Activated naive CD8-positive, alpha-beta T cell (primary cell): ENCODE measurements at regions not wholly inside any gene's neighbourhood (a gene's known extent, or its start where the extent isn't known, plus 50 kb on each side); places are given as distances from the start of the nearest gene placed in this dataset.

ENCODE experiments used
- H3K27ac Mint-ChIP-seq: one replicate; pipeline ENCODE4 v1.8.0; 2021; ENCODE audit warnings: mixed read lengths
- H3K27me3 Mint-ChIP-seq: one replicate; pipeline ENCODE4 v1.8.0; 2021; ENCODE audit warnings: mixed read lengths
- H3K36me3 Mint-ChIP-seq: one replicate; pipeline ENCODE4 v1.8.0; 2021; ENCODE audit warnings: mixed read lengths
- H3K4me1 Mint-ChIP-seq: one replicate; pipeline ENCODE4 v1.8.0; 2021; ENCODE audit warnings: low read depth, mixed read lengths
- H3K4me3 Mint-ChIP-seq: one replicate; pipeline ENCODE4 v1.8.0; 2021; ENCODE audit warnings: mild to moderate bottlenecking, mixed read lengths
- H3K9me3 Mint-ChIP-seq: one replicate; pipeline ENCODE4 v1.8.0; 2021; ENCODE audit warnings: low read depth, mixed read lengths

- H3K36me3 Mint-ChIP-seq, result peaks cover 3% of the 10 kb centered on the region
- no peak overlapping the region for H3K4me3 Mint-ChIP-seq
- no peaks in the 10 kb centered on the region for H3K4me1 Mint-ChIP-seq
- H3K9me3 Mint-ChIP-seq, result peaks cover 23% of the 10 kb centered on the region
- peaks cover 11% of the 10 kb centered on the region for H3K27me3 Mint-ChIP-seq
- no peak overlapping the region for H3K27ac Mint-ChIP-seq
Measured at GRCh38 chr2:120667981-120668380, 67.7 kb upstream of the GLI2 start.

DNA sequence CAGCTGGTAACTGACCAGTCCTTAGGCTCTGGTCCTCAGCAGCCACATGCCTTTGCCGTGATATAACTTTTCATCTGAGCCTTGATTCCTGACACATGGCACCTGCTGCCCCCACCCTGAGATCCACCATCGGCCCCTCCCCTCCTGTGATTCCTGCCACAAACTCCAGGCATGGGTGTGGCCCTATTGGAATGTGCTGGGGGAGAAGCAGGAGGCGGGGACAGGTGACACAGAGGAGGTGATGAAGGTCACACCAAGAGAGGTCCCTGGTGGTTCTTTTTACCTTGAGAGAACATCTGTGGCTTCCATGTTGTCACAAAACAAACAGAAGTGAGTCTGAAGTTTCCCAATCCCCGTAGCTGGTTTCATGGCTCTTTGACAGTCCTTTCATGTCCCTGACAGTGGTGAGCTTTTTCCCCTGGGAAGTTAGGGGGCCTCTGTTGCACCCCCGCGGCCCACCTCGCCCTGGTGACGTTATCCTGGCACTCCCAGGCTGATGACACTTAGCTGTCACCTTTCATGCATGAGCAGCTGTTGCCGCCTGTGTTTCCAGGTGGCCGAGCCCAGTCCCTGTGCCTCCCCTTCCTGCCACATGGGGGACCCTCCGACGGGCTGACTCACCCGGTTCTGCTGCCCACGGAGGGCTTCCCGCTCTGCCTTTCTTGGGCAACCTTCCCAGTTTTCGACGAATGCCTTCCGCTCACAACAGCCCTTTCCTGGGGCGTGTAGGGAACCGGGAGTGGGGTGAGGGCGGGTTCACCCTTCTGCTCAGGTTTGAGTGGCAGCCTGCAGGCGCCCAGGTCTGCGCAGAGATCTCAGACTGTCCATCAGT is 66.3 kb upstream of the GLI2 start:
- H3K9me3 Mint-ChIP-seq, result peaks cover 23% of the 10 kb centered on the region

DNA sequence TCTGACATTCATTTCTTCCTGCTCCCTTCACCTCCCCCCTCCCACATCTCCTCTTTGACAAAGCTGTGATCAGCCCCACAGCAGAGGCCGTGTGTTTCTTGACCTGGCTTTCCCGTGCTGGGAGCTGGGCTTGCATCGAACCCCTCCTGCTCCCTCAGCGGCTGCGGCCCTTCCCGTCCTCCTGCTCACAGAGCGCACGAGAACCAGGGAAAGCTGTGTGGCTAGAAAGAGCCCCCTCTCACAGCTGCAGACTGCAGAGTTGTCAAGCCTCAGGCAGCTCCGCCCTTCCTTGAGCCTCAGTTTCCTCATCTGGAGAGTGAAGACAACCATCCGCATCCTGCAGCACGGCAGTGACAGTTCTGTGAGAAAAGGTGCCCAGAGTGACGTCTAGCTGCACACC is 65.7 kb upstream of the GLI2 start:
- no peaks in the 10 kb centered on the region for H3K4me1 Mint-ChIP-seq
- H3K9me3 Mint-ChIP-seq, result peaks cover 16% of the 10 kb centered on the region
- H3K27ac Mint-ChIP-seq, result no peak overlapping the region
- peaks cover 13% of the 10 kb centered on the region for H3K27me3 Mint-ChIP-seq
- H3K4me3 Mint-ChIP-seq, result no peak overlapping the region
- H3K36me3 Mint-ChIP-seq, result peaks cover 3% of the 10 kb centered on the region

More for the DNA sequence above, 66.3 kb upstream of the GLI2 start:
- peaks cover 11% of the 10 kb centered on the region for H3K27me3 Mint-ChIP-seq
- H3K36me3 Mint-ChIP-seq, result peaks cover 3% of the 10 kb centered on the region
- no peak overlapping the region for H3K27ac Mint-ChIP-seq
- H3K4me1 Mint-ChIP-seq, result no peaks in the 10 kb centered on the region
- no peak overlapping the region for H3K4me3 Mint-ChIP-seq

DNA sequence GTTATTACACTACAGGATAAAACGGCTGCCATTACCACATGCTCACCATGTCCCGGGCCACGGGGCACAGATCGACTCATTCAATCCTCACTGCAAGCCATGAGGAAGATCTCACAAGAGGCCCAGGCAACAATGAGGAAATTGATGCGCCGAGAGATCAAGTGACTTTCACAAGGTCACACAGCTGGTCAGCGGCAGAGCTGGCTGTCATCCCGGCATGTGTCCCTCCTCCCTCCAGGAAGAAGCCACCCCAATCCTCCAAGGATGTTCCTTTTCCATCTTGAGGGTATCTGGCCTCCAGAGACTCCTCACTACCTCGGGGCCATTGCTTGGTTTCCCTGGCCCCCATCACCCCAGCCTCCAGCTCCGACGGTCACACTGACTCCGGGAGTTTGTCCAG is 65.3 kb upstream of the GLI2 start:
- Mint-ChIP-seq H3K4me1 (no peaks in the 10 kb centered on the region), H3K36me3 (peaks cover 3% of the 10 kb centered on the region), H3K27me3 (peaks cover 13% of the 10 kb centered on the region), H3K9me3 (peaks cover 15% of the 10 kb centered on the region), H3K27ac (no peak overlapping the region), H3K4me3 (no peak overlapping the region)

- H3K27me3 Mint-ChIP-seq, result peaks cover 15% of the 10 kb centered on the region
- no peaks in the 10 kb centered on the region for H3K4me1 Mint-ChIP-seq
- H3K36me3 Mint-ChIP-seq, result peaks cover 3% of the 10 kb centered on the region
- peaks cover 10% of the 10 kb centered on the region for H3K9me3 Mint-ChIP-seq
- no peak overlapping the region for H3K4me3 Mint-ChIP-seq
- H3K27ac Mint-ChIP-seq, result no peak overlapping the region
Measured at GRCh38 chr2:120670771-120671480, 64.7 kb upstream of the GLI2 start.

DNA sequence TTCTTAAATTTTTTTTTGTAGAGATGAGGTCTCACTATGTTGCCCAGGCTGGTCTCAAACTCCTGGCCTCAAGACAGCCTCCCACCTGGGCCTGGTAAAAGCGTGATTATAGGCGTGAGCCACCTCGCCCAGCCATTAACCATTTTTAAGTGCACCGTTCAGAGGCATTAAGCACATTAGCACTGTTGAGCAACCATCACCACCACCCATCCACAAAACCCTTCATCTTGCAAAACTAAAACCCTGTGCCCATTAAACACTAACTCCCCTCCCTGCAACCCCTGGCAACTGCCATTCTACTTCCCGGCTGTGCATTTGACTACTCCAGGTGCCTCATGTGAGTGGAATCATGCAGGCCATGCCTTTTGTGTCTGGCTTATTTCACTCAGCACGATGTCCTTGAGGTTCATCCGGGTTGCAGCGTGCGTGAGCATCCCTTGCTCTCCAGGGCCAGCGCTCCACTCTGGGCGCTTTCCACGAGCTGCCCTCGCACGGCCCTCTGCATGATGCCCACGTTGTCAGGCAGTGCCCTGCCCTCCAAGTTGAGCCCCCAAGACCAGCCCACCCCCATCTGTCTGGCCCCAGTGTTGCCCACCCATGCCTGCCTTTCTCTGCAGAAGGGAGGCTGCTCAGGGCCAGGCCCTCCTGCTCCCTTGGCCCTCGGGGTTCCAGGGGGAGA is 63.0 kb upstream of the GLI2 start:
- H3K9me3 Mint-ChIP-seq, result no peaks in the 10 kb centered on the region
- H3K4me3 Mint-ChIP-seq, result no peak overlapping the region
- peaks cover 15% of the 10 kb centered on the region for H3K27me3 Mint-ChIP-seq
- no peaks in the 10 kb centered on the region for H3K4me1 Mint-ChIP-seq
- no peaks in the 10 kb centered on the region for H3K36me3 Mint-ChIP-seq
- no peak overlapping the region for H3K27ac Mint-ChIP-seq

DNA sequence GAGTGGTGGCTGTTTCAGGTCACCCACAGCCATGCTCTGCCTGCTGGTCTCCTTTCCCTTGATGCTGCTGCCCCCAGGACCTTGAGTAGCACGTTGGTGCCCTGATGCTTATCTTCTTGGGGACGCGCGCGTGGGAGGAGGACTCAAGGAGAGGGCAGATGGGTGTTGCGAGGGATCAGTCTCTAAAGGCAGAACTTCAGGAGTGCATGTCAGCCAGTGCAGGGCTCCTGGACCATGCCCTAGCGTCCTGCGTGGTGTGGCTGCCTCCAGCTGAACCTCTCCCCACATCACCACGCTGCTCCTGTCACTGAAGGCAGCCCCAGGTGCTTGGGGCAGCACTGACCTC is 62.5 kb upstream of the GLI2 start:
- H3K4me3 Mint-ChIP-seq, result no peak overlapping the region
- H3K27ac Mint-ChIP-seq, result no peak overlapping the region
- H3K36me3 Mint-ChIP-seq, result no peaks in the 10 kb centered on the region
- H3K4me1 Mint-ChIP-seq, result no peaks in the 10 kb centered on the region
- no peaks in the 10 kb centered on the region for H3K9me3 Mint-ChIP-seq
- H3K27me3 Mint-ChIP-seq, result peaks cover 15% of the 10 kb centered on the region

DNA sequence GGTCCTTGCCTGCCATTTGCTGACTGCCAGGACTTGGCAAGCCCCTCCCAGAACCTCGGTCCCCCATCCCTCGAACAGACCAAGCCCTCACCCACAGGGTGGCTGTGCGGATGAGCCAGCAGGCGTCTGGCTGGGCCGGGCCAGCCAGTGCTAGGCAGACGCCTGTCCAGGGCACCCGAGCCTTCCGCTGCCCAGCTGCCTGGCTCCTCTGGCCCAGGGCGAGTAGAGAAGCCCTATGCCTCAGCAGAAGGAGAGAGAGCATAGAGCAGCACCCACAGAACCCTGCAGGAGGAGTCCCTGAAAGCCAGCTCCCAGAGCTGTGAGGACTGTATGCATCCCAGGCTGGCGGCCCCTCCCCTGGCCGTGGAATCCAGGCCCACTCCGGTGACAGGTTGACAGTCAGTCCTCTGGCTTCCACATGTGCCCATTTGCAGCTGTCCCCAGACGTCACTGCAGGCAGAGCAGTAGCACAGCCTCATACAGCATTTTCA is 62.1 kb upstream of the GLI2 start:
- H3K4me1 Mint-ChIP-seq, result no peaks in the 10 kb centered on the region
- H3K36me3 Mint-ChIP-seq, result no peaks in the 10 kb centered on the region
- H3K27ac Mint-ChIP-seq, result no peak overlapping the region
- H3K4me3 Mint-ChIP-seq, result no peak overlapping the region
- no peaks in the 10 kb centered on the region for H3K9me3 Mint-ChIP-seq
- H3K27me3 Mint-ChIP-seq, result peaks cover 11% of the 10 kb centered on the region

- H3K27ac Mint-ChIP-seq, result no peak overlapping the region
- H3K4me1 Mint-ChIP-seq, result no peaks in the 10 kb centered on the region
- peaks cover 8% of the 10 kb centered on the region for H3K27me3 Mint-ChIP-seq
- H3K9me3 Mint-ChIP-seq, result no peaks in the 10 kb centered on the region
- H3K4me3 Mint-ChIP-seq, result no peak overlapping the region
- H3K36me3 Mint-ChIP-seq, result no peaks in the 10 kb centered on the region
Measured at GRCh38 chr2:120674246-120675170, 61.2 kb upstream of the GLI2 start.

- no peaks in the 10 kb centered on the region for H3K36me3 Mint-ChIP-seq
- H3K4me3 Mint-ChIP-seq, result no peak overlapping the region
- no peak overlapping the region for H3K27ac Mint-ChIP-seq
- H3K9me3 Mint-ChIP-seq, result no peaks in the 10 kb centered on the region
- H3K4me1 Mint-ChIP-seq, result no peaks in the 10 kb centered on the region
- H3K27me3 Mint-ChIP-seq, result peaks cover 6% of the 10 kb centered on the region
Measured at GRCh38 chr2:120675460-120676130, 60.1 kb upstream of the GLI2 start.

- no peak overlapping the region for H3K4me3 Mint-ChIP-seq
- H3K27me3 Mint-ChIP-seq, result peaks cover 5% of the 10 kb centered on the region
Measured at GRCh38 chr2:120677221-120677620, 58.4 kb upstream of the GLI2 start.

DNA sequence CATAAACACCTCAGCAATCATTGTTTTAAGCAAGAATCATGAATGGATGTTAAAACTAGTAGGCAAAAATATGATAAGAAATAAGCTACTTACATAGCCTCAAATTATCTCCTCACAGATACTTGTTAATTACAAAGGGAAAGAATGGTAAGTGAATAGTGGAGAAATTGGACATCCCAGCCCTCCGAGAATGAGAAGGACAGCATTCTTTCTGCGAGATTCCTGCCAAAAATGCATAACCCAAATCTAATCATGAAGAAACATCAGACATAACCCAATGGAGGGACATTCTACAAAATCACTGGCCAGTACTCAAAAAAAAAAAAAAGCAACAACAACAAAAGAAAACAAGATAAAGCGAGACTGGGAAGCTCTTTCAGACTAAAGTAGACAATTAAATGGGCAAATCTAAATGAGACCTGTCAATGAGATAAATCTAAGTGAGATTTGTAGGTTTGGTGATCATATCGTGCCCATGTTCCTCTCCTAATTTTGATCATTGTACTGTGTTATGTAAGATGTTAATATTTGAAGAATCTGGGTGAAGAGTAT is 57.9 kb upstream of the GLI2 start:
- no peaks in the 10 kb centered on the region for H3K36me3 Mint-ChIP-seq
- H3K27me3 Mint-ChIP-seq, result peaks cover 5% of the 10 kb centered on the region
- no peaks in the 10 kb centered on the region for H3K9me3 Mint-ChIP-seq
- no peaks in the 10 kb centered on the region for H3K4me1 Mint-ChIP-seq
- no peak overlapping the region for H3K27ac Mint-ChIP-seq
- no peak overlapping the region for H3K4me3 Mint-ChIP-seq

More at GRCh38 chr2:120677221-120677620, 58.4 kb upstream of the GLI2 start:
- Mint-ChIP-seq H3K9me3 (no peaks in the 10 kb centered on the region), H3K27ac (no peak overlapping the region), H3K36me3 (no peaks in the 10 kb centered on the region), H3K4me1 (no peaks in the 10 kb centered on the region)

DNA sequence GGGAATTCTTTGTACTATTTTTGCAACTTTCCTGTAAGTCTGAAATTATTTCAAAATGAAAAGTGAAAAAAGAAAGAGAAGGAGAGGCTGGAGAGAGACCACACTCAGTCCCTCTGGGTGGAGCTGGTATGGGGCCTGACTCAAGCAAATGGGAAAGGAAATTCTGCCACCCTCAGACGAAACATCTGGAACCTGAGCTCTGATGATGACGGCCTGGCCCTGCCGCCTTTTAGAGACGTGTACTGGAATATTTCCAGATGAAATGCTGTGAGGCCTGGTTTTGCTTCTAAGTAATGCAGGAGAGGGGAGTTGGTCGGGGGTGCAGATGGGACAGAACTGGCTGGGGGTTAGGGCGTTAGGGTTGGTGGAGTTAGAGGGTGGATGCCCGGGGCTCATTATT is 57.4 kb upstream of the GLI2 start:
- Mint-ChIP-seq H3K27me3 (peaks cover 5% of the 10 kb centered on the region), H3K27ac (no peak overlapping the region), H3K4me1 (no peaks in the 10 kb centered on the region), H3K36me3 (no peaks in the 10 kb centered on the region), H3K9me3 (no peaks in the 10 kb centered on the region), H3K4me3 (no peak overlapping the region)

GRCh38 chr2:120678926-120679325 is 56.7 kb upstream of the GLI2 start:
- Mint-ChIP-seq H3K4me1 (no peaks in the 10 kb centered on the region), H3K27me3 (peaks cover 4% of the 10 kb centered on the region), H3K36me3 (no peaks in the 10 kb centered on the region), H3K27ac (no peak overlapping the region), H3K9me3 (no peaks in the 10 kb centered on the region), H3K4me3 (no peak overlapping the region)
